Neural progenitor cell (in vitro differentiated cells): ENCODE measurements at regions not wholly inside any gene's neighbourhood (a gene's known extent, or its start where the extent isn't known, plus 50 kb on each side); places are given as distances from the start of the nearest gene placed in this dataset.

Experiments used
- CTCF ChIP-seq: fragments of 200-600 bp; sonication (generic); IDR thresholded peaks from 2 replicates; pipeline ENCODE4 v1.5.1; 2017; ENCODE audit warnings: antibody characterized with exemption, mild to moderate bottlenecking
- EZH2 ChIP-seq: fragments of 200-600 bp; sonication (generic); IDR thresholded peaks from 2 replicates; pipeline ENCODE4 v1.6.1; 2017; ENCODE audit warnings: antibody characterized with exemption, mild to moderate bottlenecking, moderate library complexity
- EZH2phosphoT487 ChIP-seq: fragments of 200-600 bp; sonication (generic); IDR thresholded peaks from 2 replicates; pipeline ENCODE4 v1.6.1; 2017; ENCODE audit warnings: antibody characterized with exemption

- TF ChIP-seq CTCF (no peak), EZH2 (no peak), EZH2phosphoT487 (no peak)
Measured at GRCh38 chr6:16846399-16846778, 85.1 kb upstream of the ATXN1 start.
